Psoas muscle (tissue), 7 donors: ENCODE measurements at regions not wholly inside any gene's neighbourhood (a gene's known extent, or its start where the extent isn't known, plus 50 kb on each side); places are given as distances from the start of the nearest gene placed in this dataset.

Experiments used
- ATAC-seq, 4 donors: fragments of 200-7000 bp; cut with Tn5 transposase; one replicate each; pipeline ENCODE4 v1.9.1; 2020; ENCODE audit warnings: moderate library complexity in 3 of 4, mild to moderate bottlenecking in 2 of 4
- DNase-seq, 2 donors: peaks; one replicate each; pipeline ENCODE4 v3.0.0-alpha.2; 2020
- H3K27ac ChIP-seq: fragments of 200-600 bp; one replicate; pipeline ENCODE4 v1.8.0; 2022
- H3K27me3 ChIP-seq, 3 donors: fragments of 200-600 bp in 1 of 3; one replicate each; pipeline versions ENCODE4 v1.6.1 to v1.8.0; 2013 to 2022; ENCODE audit warnings: low read length in 2 of 3, mild to moderate bottlenecking in 2 of 3, moderate library complexity in 1 of 3; ENCODE audit not compliant: insufficient read depth in 3 of 3
- H3K36me3 ChIP-seq, 2 donors: fragments of 200-600 bp in 1 of 2; one replicate each; pipeline versions ENCODE4 v1.6.1 to v1.8.0; 2013 to 2022; ENCODE audit warnings: low read depth in 1 of 2, mild to moderate bottlenecking in 1 of 2, moderate library complexity in 1 of 2; ENCODE audit not compliant: insufficient read depth in 1 of 2
- H3K4me1 ChIP-seq: fragments of 200-600 bp; one replicate; pipeline ENCODE4 v1.8.0; 2022
- H3K4me3 ChIP-seq: fragments of 200-600 bp; one replicate; pipeline ENCODE4 v1.8.0; 2022; ENCODE audit warnings: mild to moderate bottlenecking
- H3K9me3 ChIP-seq: fragments of 200-600 bp; one replicate; pipeline ENCODE4 v1.8.0; 2022
- WGBS, 3 donors: extraction: QIAGEN DNeasy Blood & Tissue Kit; methylation state at CpG; one replicate each; pipeline versions ENCODE4 v1.1.6 to v1.1.7; 2013; 5-methylcytosine and 5-hydroxymethylcytosine counted together
- intact Hi-C, 2 donors: fragments of 100-400 bp; cut with DNase I; formaldehyde crosslinking; loops; one replicate each; pipeline versions ENCODE4 v1.11.0 to v1.14.2; 2022
- TF ChIP-seq, protein P1 (sequence below): fragments of 200-600 bp; IDR thresholded peaks from one replicate; pipeline ENCODE4 v1.8.0; 2022; ENCODE audit warnings: antibody characterized with exemption
- donor health status: healthy with polysubstance abuse.
- donor health status: DM: no; HTN: no; CAD: no; lungs with moderate emphysema.
- donor health status: Bipolar disorder and iron deficiency.
- donor health status: healthy.
- donor health status: DM: yes; HTN: yes; CAD: no.
- donor health status: DM: no; HTN: no; CAD: no.
- donor health status: DM: yes; HTN: yes; CAD: no.

DNA sequence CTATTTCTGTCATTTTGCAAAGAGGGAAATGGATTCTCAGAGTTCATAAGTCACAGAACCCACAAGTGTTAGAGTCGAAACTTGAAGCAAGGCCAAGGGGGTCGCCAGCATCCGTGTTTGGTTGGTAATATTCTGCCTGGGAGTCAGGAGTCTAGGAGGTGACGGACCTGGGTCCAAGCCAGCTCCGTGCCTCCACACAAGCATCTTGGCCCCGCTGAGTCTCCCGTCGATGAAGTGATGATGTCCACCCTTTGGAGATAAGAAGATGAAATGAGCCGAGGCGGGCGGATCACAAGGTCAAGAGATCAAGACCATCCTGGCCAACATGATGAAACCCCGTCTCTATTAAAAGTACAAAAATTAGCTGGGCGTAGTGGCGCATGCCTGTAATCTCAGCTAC is 53.2 kb upstream of the TNRC6C start:
- TF ChIP-seq, protein P1, sequence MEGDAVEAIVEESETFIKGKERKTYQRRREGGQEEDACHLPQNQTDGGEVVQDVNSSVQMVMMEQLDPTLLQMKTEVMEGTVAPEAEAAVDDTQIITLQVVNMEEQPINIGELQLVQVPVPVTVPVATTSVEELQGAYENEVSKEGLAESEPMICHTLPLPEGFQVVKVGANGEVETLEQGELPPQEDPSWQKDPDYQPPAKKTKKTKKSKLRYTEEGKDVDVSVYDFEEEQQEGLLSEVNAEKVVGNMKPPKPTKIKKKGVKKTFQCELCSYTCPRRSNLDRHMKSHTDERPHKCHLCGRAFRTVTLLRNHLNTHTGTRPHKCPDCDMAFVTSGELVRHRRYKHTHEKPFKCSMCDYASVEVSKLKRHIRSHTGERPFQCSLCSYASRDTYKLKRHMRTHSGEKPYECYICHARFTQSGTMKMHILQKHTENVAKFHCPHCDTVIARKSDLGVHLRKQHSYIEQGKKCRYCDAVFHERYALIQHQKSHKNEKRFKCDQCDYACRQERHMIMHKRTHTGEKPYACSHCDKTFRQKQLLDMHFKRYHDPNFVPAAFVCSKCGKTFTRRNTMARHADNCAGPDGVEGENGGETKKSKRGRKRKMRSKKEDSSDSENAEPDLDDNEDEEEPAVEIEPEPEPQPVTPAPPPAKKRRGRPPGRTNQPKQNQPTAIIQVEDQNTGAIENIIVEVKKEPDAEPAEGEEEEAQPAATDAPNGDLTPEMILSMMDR, result no peak
- no peaks in the 10 kb centered on the region for H3K36me3 ChIP-seq
- WGBS, 3 donors, result 72 to 76% (median 75%) methylated on average over 11 to 12 of the region's 14 CpGs
- intact Hi-C loops, result no loop called here
- H3K4me1 ChIP-seq, result no peaks in the 10 kb centered on the region
- ATAC-seq (no peak), DNase-seq (no peak)
- H3K27ac ChIP-seq, result no peak overlapping the region
- H3K9me3 ChIP-seq, result no peaks in the 10 kb centered on the region
- H3K27me3 ChIP-seq, result peaks cover 0 to 19% (median 0%) of the 10 kb centered on the region in 3 donors
- no peak overlapping the region for H3K4me3 ChIP-seq

GRCh38 chr17:77905766-77906165 is 52.7 kb upstream of the TNRC6C start:
- no peak for ATAC-seq
- 80 to 93% (median 86%) methylated on average over 9 of the region's 9 CpGs for WGBS, 3 donors
- H3K4me1 ChIP-seq, result no peaks in the 10 kb centered on the region
- H3K27me3 ChIP-seq, result peaks cover 0 to 24% (median 0%) of the 10 kb centered on the region in 3 donors
- no peak for DNase-seq
- H3K9me3 ChIP-seq, result no peaks in the 10 kb centered on the region
- intact Hi-C loops, result no loop called here
- no peak overlapping the region for H3K27ac ChIP-seq
- no peak overlapping the region for H3K4me3 ChIP-seq
- no peaks in the 10 kb centered on the region for H3K36me3 ChIP-seq
- TF ChIP-seq, protein P1, result no peak

- 82 to 84% (median 83%) methylated on average over 10 of the region's 10 CpGs for WGBS, 3 donors
Observed at GRCh38 chr17:77906377-77906871, 52.1 kb upstream of the TNRC6C start.

GRCh38 chr17:77907497-77908461 is 50.7 kb upstream of the TNRC6C start:
- intact Hi-C loops, result no loop called here
- WGBS, 3 donors, result 89 to 93% (median 92%) methylated on average over 23 of the region's 23 CpGs
- no peak overlapping the region for H3K4me3 ChIP-seq
- no peak overlapping the region for H3K27ac ChIP-seq
- ATAC-seq, result no peak
- H3K4me1 ChIP-seq, result no peaks in the 10 kb centered on the region
- TF ChIP-seq, protein P1, result no peak
- H3K27me3 ChIP-seq, result peaks cover 0 to 24% (median 0%) of the 10 kb centered on the region in 3 donors
- H3K9me3 ChIP-seq, result no peaks in the 10 kb centered on the region
- H3K36me3 ChIP-seq, result no peaks in the 10 kb centered on the region
- DNase-seq, result no peak

More at GRCh38 chr17:77906377-77906871, 52.1 kb upstream of the TNRC6C start:
- Histone ChIP-seq H3K27me3 (peaks cover 0 to 28% (median 0%) of the 10 kb centered on the region in 3 donors), H3K36me3 (no peaks in the 10 kb centered on the region), H3K4me1 (no peaks in the 10 kb centered on the region), H3K27ac (no peak overlapping the region), H3K4me3 (no peak overlapping the region), H3K9me3 (no peaks in the 10 kb centered on the region)
- ATAC-seq, result no peak
- intact Hi-C loops, result no loop called here
- TF ChIP-seq, protein P1, result no peak
- no peak for DNase-seq
